H1 (cell line): ENCODE measurements at regions not wholly inside any gene's neighbourhood (a gene's known extent, or its start where the extent isn't known, plus 50 kb on each side); places are given as distances from the start of the nearest gene placed in this dataset.

Experiments used
- CTCF ChIP-seq, 3 experiments: IDR thresholded peaks; 1 replicate in 2 of 3; 2 replicates in 1 of 3; pipeline versions ENCODE4 v1.5.1 to v1.6.1; 2011; ENCODE audit warnings: low read length in 3 of 3, mild to moderate bottlenecking in 3 of 3, inconsistent platforms in 2 of 3, low read depth in 1 of 3, moderate library complexity in 1 of 3; ENCODE audit not compliant: insufficient read depth in 1 of 3; ENCODE audit errors: control extremely low read depth in 1 of 3
- FOSL1 ChIP-seq: IDR thresholded peaks from 2 replicates; pipeline ENCODE4 v1.6.1; 2011; ENCODE audit warnings: mild to moderate bottlenecking, low read depth, low read length, moderate library complexity; ENCODE audit not compliant: insufficient read depth

GRCh38 chr11:24153337-24153736 is 343.5 kb upstream of the LUZP2 start (continued):
- TF ChIP-seq CTCF (IDR thresholded peaks at IDR 0.05; ENCODE audit: control extremely low read depth in 1 of 3, insufficient read depth in 1 of 3, low read depth in 1 of 3, low read length in 3 of 3) = no peak
- no peak for TF ChIP-seq FOSL1
